IMR-90 (cell line): ENCODE measurements at regions not wholly inside any gene's neighbourhood (a gene's known extent, or its start where the extent isn't known, plus 50 kb on each side); places are given as distances from the start of the nearest gene placed in this dataset.

Experiments
- ATAC-seq: fragments of 200-7000 bp; cut with Tn5 transposase; 2 replicates; pipeline ENCODE4 v1.9.1; 2020; ENCODE audit warnings: low read depth, mild to moderate bottlenecking, moderate library complexity
- BruUV-seq: library from RNA; stranded (reverse); fragments of 400-500 nt; replicated peaks from 2 replicates; lab custom pipeline; 2021; lab: Mats Ljungman, UMichigan
- CTCF ChIA-PET: fragments of 300-600 bp; formaldehyde crosslinking; extraction: SDS; loops from one replicate; lab custom pipeline; 2021; ENCODE audit warnings: antibody characterized with exemption; lab: Yijun Ruan, JAX
- POLR2A ChIA-PET: fragments of 300-600 bp; sonication (Branson Sonifier 250); formaldehyde crosslinking; loops from one replicate; lab custom pipeline; 2022; ENCODE audit warnings: antibody characterized with exemption; ENCODE audit not compliant: unreplicated experiment; lab: Charles Lee
- DNase-seq: peaks from one replicate; pipeline ENCODE4 v3.0.0; 2013
- H2AFZ ChIP-seq: replicated peaks from 2 replicates; pipeline ENCODE3; 2013; ENCODE audit warnings: low read length, mild to moderate bottlenecking; ENCODE audit not compliant: poor library complexity
- H2AK5ac ChIP-seq: 2 replicates; pipeline ENCODE4 v1.6.1; 2013; ENCODE audit warnings: low read depth, low read length, inconsistent platforms
- H2AK9ac ChIP-seq: replicated peaks from 2 replicates; pipeline ENCODE3; 2013; ENCODE audit warnings: mild to moderate bottlenecking, low read depth, low read length, moderate library complexity; ENCODE audit not compliant: poor library complexity
- H2BK120ac ChIP-seq: 2 replicates; pipeline ENCODE4 v1.6.1; 2013; ENCODE audit warnings: low read depth, low read length, inconsistent platforms
- H2BK15ac ChIP-seq: 3 replicates; pipeline ENCODE4 v1.6.1; 2013; ENCODE audit warnings: low read depth, low read length, inconsistent platforms
- H2BK20ac ChIP-seq: 2 replicates; pipeline ENCODE4 v1.6.1; 2013; ENCODE audit warnings: low read depth, mild to moderate bottlenecking, inconsistent platforms, low read length, moderate library complexity
- H2BK5ac ChIP-seq: 2 replicates; pipeline ENCODE4 v1.6.1; 2013; ENCODE audit warnings: mild to moderate bottlenecking, low read depth, low read length, inconsistent platforms; ENCODE audit not compliant: poor library complexity, severe bottlenecking
- H3K14ac ChIP-seq: replicated peaks from 2 replicates; pipeline ENCODE4 v1.6.1; 2013; ENCODE audit warnings: low read depth, low read length, inconsistent platforms
- H3K18ac ChIP-seq: 2 replicates; pipeline ENCODE4 v1.6.1; 2013; ENCODE audit warnings: low read depth, low read length, control low read depth
- H3K23ac ChIP-seq: 2 replicates; pipeline ENCODE4 v1.6.1; 2013; ENCODE audit warnings: low read depth, low read length, inconsistent platforms
- H3K27ac ChIP-seq: 2 replicates; pipeline ENCODE4 v1.5.1; 2013; ENCODE audit warnings: mild to moderate bottlenecking, control low read depth, low read length; ENCODE audit not compliant: insufficient read depth
- H3K27me3 ChIP-seq: 2 replicates; pipeline ENCODE4 v1.6.1; 2013; ENCODE audit warnings: low read length; ENCODE audit not compliant: control insufficient read depth, insufficient read depth
- H3K36me3 ChIP-seq: 2 replicates; pipeline ENCODE4 v1.6.1; 2013; ENCODE audit warnings: low read length, mixed read lengths; ENCODE audit not compliant: control insufficient read depth, insufficient read depth
- H3K4ac ChIP-seq: 2 replicates; pipeline ENCODE4 v1.6.1; 2013; ENCODE audit warnings: low read depth, low read length, inconsistent platforms
- H3K4me1 ChIP-seq: 2 replicates; pipeline ENCODE4 v1.6.1; 2013; ENCODE audit warnings: low read length, mixed read lengths; ENCODE audit not compliant: control insufficient read depth, insufficient read depth
- H3K4me2 ChIP-seq: 2 replicates; pipeline ENCODE4 v1.6.1; 2013; ENCODE audit warnings: low read depth, mild to moderate bottlenecking, control low read depth, low read length, moderate library complexity
- H3K4me3 ChIP-seq: 2 replicates; pipeline ENCODE4 v1.5.1; 2013; ENCODE audit warnings: low read depth, mild to moderate bottlenecking, control low read depth, low read length, moderate library complexity; ENCODE audit not compliant: insufficient read depth
- H3K56ac ChIP-seq: 2 replicates; pipeline ENCODE4 v1.6.1; 2013; ENCODE audit warnings: low read length, inconsistent platforms; ENCODE audit not compliant: insufficient read depth; ENCODE audit errors: extremely low read depth
- H3K79me1 ChIP-seq, 2 experiments: 2 replicates each; pipeline ENCODE4 v1.6.1; 2013; ENCODE audit warnings: low read length in 2 of 2, inconsistent platforms in 1 of 2, low read depth in 1 of 2
- H3K9ac ChIP-seq: 2 replicates; pipeline ENCODE4 v1.6.1; 2013; ENCODE audit warnings: low read depth, low read length, control low read depth
- H3K9me1 ChIP-seq: 2 replicates; pipeline ENCODE4 v1.6.1; 2013; ENCODE audit warnings: low read length, inconsistent platforms; ENCODE audit not compliant: insufficient read depth
- H3K9me3 ChIP-seq: 2 replicates; pipeline ENCODE4 v1.6.1; 2013; ENCODE audit warnings: low read length; ENCODE audit not compliant: control insufficient read depth, insufficient read depth
- H4K20me1 ChIP-seq: 2 replicates; pipeline ENCODE4 v1.6.1; 2013; ENCODE audit warnings: low read length, inconsistent platforms; ENCODE audit not compliant: insufficient read depth
- H4K5ac ChIP-seq: 2 replicates; pipeline ENCODE4 v1.6.1; 2013; ENCODE audit warnings: mild to moderate bottlenecking, low read depth, low read length, control low read depth
- H4K8ac ChIP-seq, 2 experiments: 2 replicates each; pipeline ENCODE4 v1.6.1; 2013; ENCODE audit warnings: low read depth in 2 of 2, low read length in 2 of 2, control low read depth in 1 of 2, inconsistent platforms in 1 of 2
- H4K91ac ChIP-seq: 2 replicates; pipeline ENCODE4 v1.6.1; 2013; ENCODE audit warnings: low read depth, low read length, inconsistent platforms; ENCODE audit not compliant: insufficient read depth
- BHLHE40 ChIP-seq: fragments of 150-350 bp; IDR thresholded peaks from 2 replicates; pipeline ENCODE4 v1.6.1; 2016; ENCODE audit warnings: mild to moderate bottlenecking, low read depth, low read length
- CEBPB ChIP-seq: IDR thresholded peaks from 2 replicates; pipeline ENCODE4 v1.6.1; 2012; ENCODE audit warnings: low read depth, low read length, improper control_type of control experiment
- ELK1 ChIP-seq: fragments of 150-350 bp; IDR thresholded peaks from 2 replicates; pipeline ENCODE4 v1.6.1; 2016; ENCODE audit warnings: low read depth, mild to moderate bottlenecking, low read length, moderate library complexity, borderline replicate concordance
- FOS ChIP-seq: fragments of 150-350 bp; IDR thresholded peaks from 2 replicates; pipeline ENCODE4 v1.6.1; 2016; ENCODE audit warnings: low read depth, low read length
- MAFK ChIP-seq: IDR thresholded peaks from 2 replicates; pipeline ENCODE4 v1.6.1; 2012; ENCODE audit warnings: low read depth, low read length, improper control_type of control experiment
- MXI1 ChIP-seq: IDR thresholded peaks from 2 replicates; pipeline ENCODE4 v1.6.1; 2012; ENCODE audit warnings: low read depth, mild to moderate bottlenecking, low read length, moderate library complexity, borderline replicate concordance
- NFE2L2 ChIP-seq: fragments of 150-350 bp; IDR thresholded peaks from 2 replicates; pipeline ENCODE4 v1.6.1; 2016; ENCODE audit warnings: low read depth, mild to moderate bottlenecking, low read length
- POLR2A ChIP-seq: IDR thresholded peaks from 2 replicates; pipeline ENCODE4 v1.6.1; 2012; ENCODE audit warnings: mild to moderate bottlenecking, low read depth, low read length
- RAD21 ChIP-seq: IDR thresholded peaks from 2 replicates; pipeline ENCODE4 v1.6.1; 2012; ENCODE audit warnings: low read length, improper control_type of control experiment
- RFX5 ChIP-seq: IDR thresholded peaks from 2 replicates; pipeline ENCODE4 v1.8.0; 2012; ENCODE audit warnings: low read depth, mild to moderate bottlenecking, low read length, moderate library complexity
- SMC3 ChIP-seq: fragments of 150-350 bp; IDR thresholded peaks from 2 replicates; pipeline ENCODE4 v1.6.1; 2016; ENCODE audit warnings: low read depth, mild to moderate bottlenecking, antibody characterized with exemption, low read length, moderate library complexity
- WGBS, 2 experiments: methylation state at CpG; one replicate each; pipeline versions ENCODE4 v1.1.5 to v1.1.7; 2013; ENCODE audit warnings: missing lambda C conversion rate in 2 of 2; ENCODE audit not compliant: insufficient read length in 1 of 2; ENCODE audit errors: extremely low coverage in 2 of 2; 5-methylcytosine and 5-hydroxymethylcytosine counted together
- dilution Hi-C: fragments of 300-500 bp; cut with HindIII; formaldehyde crosslinking; loops from one replicate; pipeline ENCODE4 v1.14.3; 2018; ENCODE audit warnings: low sequenced_read_pairs; ENCODE audit not compliant: unreplicated experiment
- in situ Hi-C: fragments of 300-500 bp; cut with MboI; formaldehyde crosslinking; loops from 3 replicates; pipeline ENCODE4 v1.14.3; 2019; ENCODE audit warnings: low sequenced_read_pairs, inconsistent platforms, mixed read lengths
- intact Hi-C: fragments of 100-400 bp; cut with micrococcal nuclease; formaldehyde crosslinking; loops from 2 replicates; pipeline ENCODE4 v1.10.0; 2022
- TF ChIP-seq, protein P1 (sequence below): fragments of 150-350 bp; IDR thresholded peaks from 2 replicates; pipeline ENCODE4 v1.6.1; 2017; ENCODE audit warnings: mild to moderate bottlenecking, antibody characterized with exemption, low read length, low read depth
- TF ChIP-seq, protein P2 (sequence below): conservative IDR thresholded peaks from 2 replicates; pipeline ENCODE4 v1.5.1; 2012; ENCODE audit warnings: mild to moderate bottlenecking, low read depth, low read length, improper control_type of control experiment

DNA sequence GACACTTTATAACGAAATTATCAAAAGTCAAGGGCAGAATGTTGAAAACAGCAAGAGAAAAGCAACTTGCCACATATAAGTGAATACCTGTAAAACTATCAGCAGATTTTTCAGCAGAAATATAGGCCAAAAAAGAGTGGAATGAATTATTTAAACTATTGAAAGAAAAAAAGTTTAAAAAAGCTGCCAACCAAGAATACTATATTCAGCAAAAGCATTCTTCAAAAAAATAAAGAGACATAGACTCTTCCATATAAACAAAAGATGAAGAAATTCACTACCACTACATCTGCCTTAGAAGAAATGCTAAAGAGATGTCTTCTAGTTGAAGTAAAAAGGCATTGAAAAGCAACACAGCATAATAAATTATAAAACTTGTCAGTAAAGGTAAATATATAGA, 80.6 kb upstream of the CPNE8 start:
- H3K4me1 ChIP-seq: no peaks in the 10 kb centered on the region
- peaks cover 8% of the 10 kb centered on the region; the same call in 1 of the 2 replicates for H3K9me3 ChIP-seq
- H2BK15ac ChIP-seq: no peak overlapping the region
- H3K18ac ChIP-seq: no peak overlapping the region
- no peak overlapping the region for H3K27ac ChIP-seq
- H2AFZ ChIP-seq: no peak overlapping the region
- H2BK5ac ChIP-seq: no peak overlapping the region
- no peaks in the 10 kb centered on the region for H3K36me3 ChIP-seq
- no peaks in the 10 kb centered on the region for H4K20me1 ChIP-seq
- no peak overlapping the region for H2BK120ac ChIP-seq
- CTCF ChIA-PET: no interaction called here
- POLR2A ChIA-PET: no interaction called here
- BruUV-seq: no TSS peak
- H2AK9ac ChIP-seq: no peak overlapping the region
- WGBS, 2 experiments: no CpG with 5 or more reads among the region's 1 CpG
- no peak overlapping the region for H3K4ac ChIP-seq
- in situ Hi-C loops: no loop called here
- no peak overlapping the region for H4K91ac ChIP-seq
- H4K8ac ChIP-seq: no peak overlapping the region
- no peak overlapping the region for H2BK20ac ChIP-seq
- H4K5ac ChIP-seq: no peak overlapping the region
- H3K27me3 ChIP-seq: no peaks in the 10 kb centered on the region
- intact Hi-C loops: no loop called here
- no peak overlapping the region for H3K9ac ChIP-seq
- DNase-seq: no peak
- ATAC-seq: no peak
- dilution Hi-C loops: no loop called here
- no peaks in the 10 kb centered on the region for H3K79me1 ChIP-seq
- H3K4me2 ChIP-seq: no peak overlapping the region
- no peak overlapping the region for H2AK5ac ChIP-seq
- no peaks in the 10 kb centered on the region for H3K9me1 ChIP-seq
- TF ChIP-seq, protein P1, sequence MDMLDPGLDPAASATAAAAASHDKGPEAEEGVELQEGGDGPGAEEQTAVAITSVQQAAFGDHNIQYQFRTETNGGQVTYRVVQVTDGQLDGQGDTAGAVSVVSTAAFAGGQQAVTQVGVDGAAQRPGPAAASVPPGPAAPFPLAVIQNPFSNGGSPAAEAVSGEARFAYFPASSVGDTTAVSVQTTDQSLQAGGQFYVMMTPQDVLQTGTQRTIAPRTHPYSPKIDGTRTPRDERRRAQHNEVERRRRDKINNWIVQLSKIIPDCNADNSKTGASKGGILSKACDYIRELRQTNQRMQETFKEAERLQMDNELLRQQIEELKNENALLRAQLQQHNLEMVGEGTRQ: no peak
- TF ChIP-seq CEBPB (no peak), RFX5 (no peak), RAD21 (no peak), MAFK (no peak), BHLHE40 (no peak), MXI1 (no peak), POLR2A (no peak), SMC3 (no peak), NFE2L2 (no peak), FOS (no peak), ELK1 (no peak)
- TF ChIP-seq, protein P2, sequence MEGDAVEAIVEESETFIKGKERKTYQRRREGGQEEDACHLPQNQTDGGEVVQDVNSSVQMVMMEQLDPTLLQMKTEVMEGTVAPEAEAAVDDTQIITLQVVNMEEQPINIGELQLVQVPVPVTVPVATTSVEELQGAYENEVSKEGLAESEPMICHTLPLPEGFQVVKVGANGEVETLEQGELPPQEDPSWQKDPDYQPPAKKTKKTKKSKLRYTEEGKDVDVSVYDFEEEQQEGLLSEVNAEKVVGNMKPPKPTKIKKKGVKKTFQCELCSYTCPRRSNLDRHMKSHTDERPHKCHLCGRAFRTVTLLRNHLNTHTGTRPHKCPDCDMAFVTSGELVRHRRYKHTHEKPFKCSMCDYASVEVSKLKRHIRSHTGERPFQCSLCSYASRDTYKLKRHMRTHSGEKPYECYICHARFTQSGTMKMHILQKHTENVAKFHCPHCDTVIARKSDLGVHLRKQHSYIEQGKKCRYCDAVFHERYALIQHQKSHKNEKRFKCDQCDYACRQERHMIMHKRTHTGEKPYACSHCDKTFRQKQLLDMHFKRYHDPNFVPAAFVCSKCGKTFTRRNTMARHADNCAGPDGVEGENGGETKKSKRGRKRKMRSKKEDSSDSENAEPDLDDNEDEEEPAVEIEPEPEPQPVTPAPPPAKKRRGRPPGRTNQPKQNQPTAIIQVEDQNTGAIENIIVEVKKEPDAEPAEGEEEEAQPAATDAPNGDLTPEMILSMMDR: no peak
- no peak overlapping the region for H3K56ac ChIP-seq
- no peak overlapping the region for H3K14ac ChIP-seq
- H3K23ac ChIP-seq: no peak overlapping the region
- H3K4me3 ChIP-seq: no peak overlapping the region
